ENCODE measurements at regions not wholly inside any gene's neighbourhood (a gene's known extent, or its start where the extent isn't known, plus 50 kb on each side); places are given as distances from the start of the nearest gene placed in this dataset.

DNA sequence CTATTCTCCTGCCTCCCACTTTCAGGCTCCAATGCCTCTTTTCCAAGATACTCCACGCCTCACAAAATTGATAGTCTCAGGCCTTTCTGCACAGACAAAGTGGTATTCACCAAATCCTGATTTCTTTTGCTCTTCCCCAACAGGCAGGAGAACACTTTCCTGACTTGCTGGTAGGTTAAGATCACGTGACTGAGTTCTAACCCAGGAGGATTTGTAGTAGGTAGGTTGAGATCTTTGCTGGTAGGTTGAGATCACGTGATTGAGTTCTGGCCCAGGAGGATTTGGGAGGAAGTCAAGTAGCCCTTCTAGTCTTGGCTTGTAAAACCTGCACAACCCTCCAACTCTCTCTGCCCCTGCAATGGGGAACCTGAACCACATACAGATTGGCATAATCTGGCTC is 741.5 kb downstream of the TYW1 start:
- TF ChIP-seq, protein P1, sequence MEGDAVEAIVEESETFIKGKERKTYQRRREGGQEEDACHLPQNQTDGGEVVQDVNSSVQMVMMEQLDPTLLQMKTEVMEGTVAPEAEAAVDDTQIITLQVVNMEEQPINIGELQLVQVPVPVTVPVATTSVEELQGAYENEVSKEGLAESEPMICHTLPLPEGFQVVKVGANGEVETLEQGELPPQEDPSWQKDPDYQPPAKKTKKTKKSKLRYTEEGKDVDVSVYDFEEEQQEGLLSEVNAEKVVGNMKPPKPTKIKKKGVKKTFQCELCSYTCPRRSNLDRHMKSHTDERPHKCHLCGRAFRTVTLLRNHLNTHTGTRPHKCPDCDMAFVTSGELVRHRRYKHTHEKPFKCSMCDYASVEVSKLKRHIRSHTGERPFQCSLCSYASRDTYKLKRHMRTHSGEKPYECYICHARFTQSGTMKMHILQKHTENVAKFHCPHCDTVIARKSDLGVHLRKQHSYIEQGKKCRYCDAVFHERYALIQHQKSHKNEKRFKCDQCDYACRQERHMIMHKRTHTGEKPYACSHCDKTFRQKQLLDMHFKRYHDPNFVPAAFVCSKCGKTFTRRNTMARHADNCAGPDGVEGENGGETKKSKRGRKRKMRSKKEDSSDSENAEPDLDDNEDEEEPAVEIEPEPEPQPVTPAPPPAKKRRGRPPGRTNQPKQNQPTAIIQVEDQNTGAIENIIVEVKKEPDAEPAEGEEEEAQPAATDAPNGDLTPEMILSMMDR (conservative IDR thresholded peaks at IDR 0.05), result no peak
- no peak overlapping the region for H3K27ac Mint-ChIP-seq (ENCODE audit: unreplicated experiment)
- peaks cover 2% of the 10 kb centered on the region for H3K36me3 Mint-ChIP-seq (ENCODE audit: low read depth)
- DNase-seq (ENCODE audit: low read depth, low spot score), result no peak
- no peak overlapping the region for H3K4me3 Mint-ChIP-seq
- H3K27me3 Mint-ChIP-seq (ENCODE audit: low read depth), result no peaks in the 10 kb centered on the region
- no peaks in the 10 kb centered on the region for H3K4me1 Mint-ChIP-seq
- H3K9me3 Mint-ChIP-seq, result peaks cover 13% of the 10 kb centered on the region

DNA sequence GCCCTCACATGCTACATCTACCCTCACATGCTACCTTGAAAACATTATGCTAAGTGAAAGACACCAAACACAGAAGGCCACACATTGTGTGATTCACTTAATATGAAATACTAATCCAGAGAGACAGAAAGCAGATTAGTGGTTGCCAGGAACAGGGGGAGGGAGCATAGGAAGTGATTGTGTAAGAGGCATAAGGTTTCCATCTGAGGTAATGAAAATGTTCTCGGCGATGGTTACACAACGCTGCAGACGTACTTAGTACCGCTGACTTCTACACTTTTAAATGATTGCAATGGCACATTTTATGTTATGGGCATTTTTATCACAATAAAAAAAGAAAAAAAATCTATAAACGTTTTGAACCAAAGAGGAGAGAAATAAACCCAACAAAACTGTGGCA is 742.3 kb downstream of the TYW1 start:
- DNase-seq (ENCODE audit: low read depth, low spot score), result no peak
- Mint-ChIP-seq H3K4me1 (no peaks in the 10 kb centered on the region), H3K9me3 (peaks cover 13% of the 10 kb centered on the region), H3K27me3 (ENCODE audit: low read depth) (no peaks in the 10 kb centered on the region), H3K36me3 (ENCODE audit: low read depth) (peaks cover 2% of the 10 kb centered on the region), H3K27ac (ENCODE audit: unreplicated experiment) (no peak overlapping the region), H3K4me3 (no peak overlapping the region)
- TF ChIP-seq, protein P1 (conservative IDR thresholded peaks at IDR 0.05), result no peak

DNA sequence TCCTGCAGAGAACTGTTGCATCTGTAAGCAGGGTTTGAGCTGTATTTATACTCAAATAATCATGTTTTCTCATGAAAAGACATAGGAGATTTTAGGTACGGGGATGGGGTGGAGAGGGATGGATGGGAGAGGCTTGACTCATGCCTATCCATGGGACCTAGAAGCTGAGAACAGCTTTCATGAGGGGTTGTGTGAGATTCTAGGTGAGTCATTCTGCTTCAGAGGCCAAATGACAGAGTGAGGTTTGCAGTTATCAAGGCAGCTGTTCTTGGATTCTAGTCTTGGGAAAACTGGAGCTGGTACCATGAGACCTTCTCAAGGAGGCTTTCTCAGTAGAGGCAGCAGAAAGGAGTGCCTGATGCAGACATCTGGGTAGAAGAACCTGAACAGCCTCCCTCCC is 746.9 kb downstream of the TYW1 start:
- H3K4me3 Mint-ChIP-seq, result no peak overlapping the region
- no peak overlapping the region for H3K27ac Mint-ChIP-seq (ENCODE audit: unreplicated experiment)
- TF ChIP-seq, protein P1 (conservative IDR thresholded peaks at IDR 0.05), result no peak
- H3K9me3 Mint-ChIP-seq, result peaks cover 13% of the 10 kb centered on the region
- H3K27me3 Mint-ChIP-seq (ENCODE audit: low read depth), result no peaks in the 10 kb centered on the region
- peaks cover 2% of the 10 kb centered on the region for H3K36me3 Mint-ChIP-seq (ENCODE audit: low read depth)
- DNase-seq (ENCODE audit: low read depth, low spot score), result no peak
- H3K4me1 Mint-ChIP-seq, result no peaks in the 10 kb centered on the region

DNA sequence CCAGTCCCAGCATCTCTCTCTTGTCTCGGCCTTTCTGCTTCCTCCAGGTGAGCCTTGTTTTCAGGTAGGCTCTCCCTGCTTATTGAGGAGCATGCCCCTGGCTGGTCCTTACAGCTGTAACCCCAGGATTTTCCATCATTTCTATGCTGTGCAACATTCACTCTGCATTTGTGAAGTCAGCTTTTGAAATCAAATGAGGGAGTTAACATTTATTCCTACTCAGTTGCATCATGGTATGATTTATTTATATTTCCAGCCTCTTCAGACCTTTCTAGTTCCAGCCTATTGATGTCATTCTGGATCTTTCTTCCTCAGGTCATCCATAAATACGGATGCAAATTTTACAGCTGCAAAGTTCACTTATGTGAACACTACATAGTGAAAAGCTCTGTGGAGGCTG is 755.6 kb downstream of the TYW1 start:
- peaks cover 4% of the 10 kb centered on the region for H3K36me3 Mint-ChIP-seq (ENCODE audit: low read depth)
- DNase-seq (ENCODE audit: low read depth, low spot score), result no peak
- no peaks in the 10 kb centered on the region for H3K27me3 Mint-ChIP-seq (ENCODE audit: low read depth)
- H3K27ac Mint-ChIP-seq (ENCODE audit: unreplicated experiment), result peak overlapping the region; percentile 6
- no peaks in the 10 kb centered on the region for H3K4me1 Mint-ChIP-seq
- TF ChIP-seq, protein P1 (conservative IDR thresholded peaks at IDR 0.05), result no peak
- no peak overlapping the region for H3K4me3 Mint-ChIP-seq
- peaks cover 5% of the 10 kb centered on the region for H3K9me3 Mint-ChIP-seq

DNA sequence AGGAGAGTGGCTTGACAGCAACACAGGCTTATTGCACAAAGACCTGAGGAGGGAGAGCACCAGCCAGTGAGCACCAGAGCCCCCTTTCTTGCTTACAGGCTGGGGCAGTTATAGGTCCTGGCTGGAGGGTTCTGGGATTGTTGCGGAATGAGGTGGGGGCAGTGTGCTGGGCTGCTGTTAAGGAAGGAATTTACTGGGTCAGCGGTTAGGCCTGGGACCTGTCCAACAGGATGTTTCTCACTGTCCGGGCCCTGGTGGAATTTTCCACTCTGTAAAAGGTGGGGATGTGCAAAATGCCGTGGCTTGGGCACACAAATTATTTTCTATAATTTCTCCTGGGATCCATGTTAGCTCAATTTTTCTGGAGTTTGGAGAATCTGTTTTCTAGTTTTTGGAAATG is 757.3 kb downstream of the TYW1 start:
- Mint-ChIP-seq H3K36me3 (ENCODE audit: low read depth) (peaks cover 4% of the 10 kb centered on the region), H3K4me3 (no peak overlapping the region), H3K4me1 (peaks cover 4% of the 10 kb centered on the region), H3K9me3 (peaks cover 5% of the 10 kb centered on the region), H3K27ac (ENCODE audit: unreplicated experiment) (no peak overlapping the region), H3K27me3 (ENCODE audit: low read depth) (no peaks in the 10 kb centered on the region)
- no peak for DNase-seq (ENCODE audit: low read depth, low spot score)
- TF ChIP-seq, protein P1 (conservative IDR thresholded peaks at IDR 0.05), result no peak

DNA sequence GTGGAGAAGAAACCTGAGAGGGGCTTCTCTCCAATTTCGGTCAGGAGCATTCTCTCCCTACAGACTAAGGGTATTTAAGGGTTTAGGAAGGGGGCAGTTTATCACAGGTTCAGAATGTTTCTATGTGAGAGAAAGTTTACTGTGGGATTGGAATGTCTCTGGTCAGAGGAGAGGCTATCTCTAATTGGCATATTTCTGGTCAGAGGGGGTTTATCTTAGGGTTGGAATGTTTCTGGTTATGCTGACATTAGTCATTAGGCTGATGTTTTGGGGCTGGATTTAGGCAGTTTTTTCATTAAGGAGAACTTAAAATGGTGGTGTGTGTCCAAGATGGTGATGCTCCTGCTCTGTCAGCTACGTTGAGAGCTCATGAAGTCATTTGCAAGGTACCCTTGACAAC is 758.0 kb downstream of the TYW1 start:
- no peak for DNase-seq (ENCODE audit: low read depth, low spot score)
- Mint-ChIP-seq H3K27ac (ENCODE audit: unreplicated experiment) (no peak overlapping the region), H3K36me3 (ENCODE audit: low read depth) (peaks cover under 1% of the 10 kb centered on the region), H3K4me3 (no peak overlapping the region), H3K4me1 (peaks cover 4% of the 10 kb centered on the region), H3K27me3 (ENCODE audit: low read depth) (no peaks in the 10 kb centered on the region), H3K9me3 (no peaks in the 10 kb centered on the region)
- TF ChIP-seq, protein P1 (conservative IDR thresholded peaks at IDR 0.05), result no peak
